ENCODE measurements at regions not wholly inside any gene's neighbourhood (a gene's known extent, or its start where the extent isn't known, plus 50 kb on each side); places are given as distances from the start of the nearest gene placed in this dataset.

DNA sequence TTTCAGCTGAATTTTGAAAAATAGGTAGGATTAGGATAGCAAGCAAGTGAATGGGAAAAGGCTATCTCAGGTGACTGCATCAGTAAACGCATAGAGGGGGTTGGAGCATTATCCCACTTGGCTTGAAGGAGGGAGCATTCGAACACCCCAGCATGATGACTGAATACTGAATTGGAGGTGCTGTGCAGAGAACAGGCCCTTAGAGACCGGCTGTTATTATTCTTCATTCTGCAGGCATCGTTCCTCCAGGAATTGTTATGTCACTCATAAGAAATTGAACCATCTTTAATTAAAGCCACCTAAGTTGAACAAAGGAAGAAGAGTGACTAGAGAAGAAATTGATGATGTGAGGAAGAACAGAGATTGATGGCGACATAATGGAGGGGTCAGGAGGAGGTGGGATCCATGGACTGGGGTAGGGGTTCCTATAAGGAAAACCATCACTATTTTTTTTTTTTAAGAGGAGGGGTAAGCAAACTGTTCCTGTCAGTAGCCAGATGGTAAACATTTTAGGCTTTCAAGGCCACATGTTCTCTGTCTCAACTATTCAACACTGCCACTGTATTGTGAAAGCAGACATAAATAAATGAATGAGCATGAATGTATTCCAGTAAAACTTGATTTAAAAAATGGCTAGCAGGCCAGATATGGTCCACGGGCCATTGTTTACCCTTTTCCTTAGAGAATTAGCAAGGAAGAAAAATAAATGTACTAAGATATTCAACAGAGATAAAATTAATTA, 264.7 kb upstream of the TAC1 start:
- H4K8ac ChIP-seq (ENCODE audit: extremely low read depth, insufficient read depth, low read length) = no peak overlapping the region
- no peaks in the 10 kb centered on the region for H4K20me1 ChIP-seq (replicated peaks in 1 of 2; ENCODE audit: control insufficient read depth in 1 of 2, insufficient read depth in 2 of 2, low read length in 2 of 2)
- no peak overlapping the region for H3K18ac ChIP-seq (ENCODE audit: extremely low read depth, low read length)
- no peaks in the 10 kb centered on the region for H3K27me3 ChIP-seq (replicated peaks in 1 of 4; ENCODE audit: control insufficient read depth in 3 of 4, extremely low read depth in 1 of 4, insufficient read depth in 3 of 4, low read length in 3 of 4)
- H2BK120ac ChIP-seq (replicated peaks; ENCODE audit: low read depth, low read length) = no peak overlapping the region
- H3K9ac ChIP-seq (replicated peaks in 1 of 4; ENCODE audit: extremely low read depth in 1 of 4, low read depth in 3 of 4, low read length in 3 of 4) = no peak overlapping the region
- H2BK12ac ChIP-seq (ENCODE audit: low read depth, low read length) = no peak overlapping the region
- H3K23ac ChIP-seq (ENCODE audit: insufficient read length) = no peak overlapping the region
- H3K56ac ChIP-seq (replicated peaks; ENCODE audit: insufficient read length, low read depth, low read length) = no peak overlapping the region
- no peak overlapping the region for H3K4me3 ChIP-seq (ENCODE audit: extremely low read depth in 1 of 4, insufficient read depth in 2 of 4, low read depth in 3 of 4, low read length in 4 of 4)
- H3K27ac ChIP-seq (ENCODE audit: low read depth, low read length) = no peak overlapping the region
- no peaks in the 10 kb centered on the region for H3K23me2 ChIP-seq (ENCODE audit: low read depth, low read length)
- no peaks in the 10 kb centered on the region for H3K36me3 ChIP-seq (ENCODE audit: control insufficient read depth in 2 of 4, insufficient read depth in 4 of 4, low read length in 3 of 4)
- no peak overlapping the region for H4K91ac ChIP-seq (replicated peaks; ENCODE audit: insufficient read length, low read length)
- no peak overlapping the region for H2AFZ ChIP-seq (ENCODE audit: low read length)
- no peak for FAIRE-seq
- H2BK15ac ChIP-seq (ENCODE audit: low read length) = no peak overlapping the region
- H2AK5ac ChIP-seq (ENCODE audit: low read depth, low read length) = no peak overlapping the region
- no peak overlapping the region for H3K4me2 ChIP-seq (ENCODE audit: insufficient read depth in 1 of 2, low read depth in 2 of 2, low read length in 2 of 2)
- POLR2A ChIA-PET (ENCODE audit: partially characterized antibody) = no interaction called here
- no peak overlapping the region for H3K14ac ChIP-seq (ENCODE audit: insufficient read length)
- no peak overlapping the region for H2BK5ac ChIP-seq (ENCODE audit: low read depth, low read length)
- CTCF ChIA-PET (ENCODE audit: partially characterized antibody) = no interaction called here
- 83% methylated on average over 6 of the region's 6 CpGs; no CpG with 5 or more reads in 1 of the 2 experiments for WGBS, 2 experiments (ENCODE audit: extremely low coverage in 1 of 2, insufficient coverage in 1 of 2, insufficient read length in 1 of 2, insufficient replicate concordance in 2 of 2, low coverage in 1 of 2, low lambda C conversion rate in 2 of 2, missing lambda C conversion rate in 1 of 2)
- no peaks in the 10 kb centered on the region for H3K79me2 ChIP-seq (ENCODE audit: control insufficient read depth in 1 of 2, insufficient read depth in 2 of 2, low read length in 2 of 2)
- H3K4ac ChIP-seq (replicated peaks; ENCODE audit: insufficient read length, low read depth, low read length) = no peak overlapping the region
- no peak for DNase-seq (ENCODE audit: low read depth in 1 of 2, low spot score in 2 of 2)
- no peaks in the 10 kb centered on the region for H3K79me1 ChIP-seq (ENCODE audit: low read depth, low read length)
- H2BK20ac ChIP-seq (ENCODE audit: low read length) = no peak overlapping the region
- no peak for TF ChIP-seq SUZ12 (IDR thresholded peaks at IDR 0.05; ENCODE audit: low read length)
- no peaks in the 10 kb centered on the region for H3K4me1 ChIP-seq (replicated peaks in 1 of 4; ENCODE audit: control insufficient read depth in 3 of 4, insufficient read depth in 4 of 4, low read length in 3 of 4)
- no peaks in the 10 kb centered on the region for H3K9me3 ChIP-seq (ENCODE audit: insufficient read depth in 2 of 2, low read depth in 1 of 2, low read length in 1 of 2)
- no peak overlapping the region for H4K5ac ChIP-seq (ENCODE audit: insufficient read length, low read depth, low read length)
